NOMO-1 treated with dmso at 0.1 percent for 144 hours (cell line): ENCODE measurements at regions not wholly inside any gene's neighbourhood (a gene's known extent, or its start where the extent isn't known, plus 50 kb on each side); places are given as distances from the start of the nearest gene placed in this dataset.

Experiments
- DNase-seq: peaks from one replicate; lab custom pipeline; 2025; ENCODE audit not compliant: unreplicated experiment; lab: John Stamatoyannopoulos, UW

DNA sequence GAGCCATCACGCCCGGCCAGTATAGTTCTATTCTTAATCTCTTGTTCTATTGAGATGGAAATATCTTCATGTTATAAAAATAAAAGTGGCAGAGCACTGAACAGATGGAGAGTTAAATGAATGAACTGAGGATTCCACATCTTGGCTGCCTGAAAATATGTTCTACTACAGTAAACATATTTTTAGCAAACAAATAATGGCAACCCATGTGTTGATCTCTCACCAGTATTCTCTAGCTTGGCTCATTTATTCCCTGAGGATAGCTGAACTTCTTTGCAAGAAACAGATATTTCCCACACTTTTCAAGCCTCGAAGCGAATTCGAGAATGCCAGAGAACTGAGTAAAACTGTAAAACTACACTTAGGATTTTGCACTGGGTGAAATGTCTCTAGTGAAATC, 58.9 kb downstream of the DIRAS3 start:
- DNase-seq: no peak

DNA sequence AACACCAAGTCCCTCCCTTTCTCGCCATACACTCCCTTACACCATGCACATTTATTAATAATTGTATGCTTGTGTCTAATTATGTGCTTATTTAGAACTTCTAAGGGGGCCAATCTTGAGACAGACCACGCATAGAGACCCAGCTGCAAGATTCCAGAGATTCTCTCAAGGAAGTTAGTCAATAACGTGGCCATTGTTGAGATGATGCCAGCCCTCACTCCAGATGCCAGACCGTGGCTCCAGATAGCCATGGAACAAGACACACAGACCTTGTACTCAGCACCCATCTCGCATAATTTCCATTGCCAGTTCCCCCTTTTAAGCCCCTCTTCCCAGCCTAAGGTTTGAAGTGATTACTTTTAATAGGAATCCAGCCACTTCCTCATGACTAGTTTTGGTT, 62.4 kb downstream of the DIRAS3 start:
- no peak for DNase-seq

DNA sequence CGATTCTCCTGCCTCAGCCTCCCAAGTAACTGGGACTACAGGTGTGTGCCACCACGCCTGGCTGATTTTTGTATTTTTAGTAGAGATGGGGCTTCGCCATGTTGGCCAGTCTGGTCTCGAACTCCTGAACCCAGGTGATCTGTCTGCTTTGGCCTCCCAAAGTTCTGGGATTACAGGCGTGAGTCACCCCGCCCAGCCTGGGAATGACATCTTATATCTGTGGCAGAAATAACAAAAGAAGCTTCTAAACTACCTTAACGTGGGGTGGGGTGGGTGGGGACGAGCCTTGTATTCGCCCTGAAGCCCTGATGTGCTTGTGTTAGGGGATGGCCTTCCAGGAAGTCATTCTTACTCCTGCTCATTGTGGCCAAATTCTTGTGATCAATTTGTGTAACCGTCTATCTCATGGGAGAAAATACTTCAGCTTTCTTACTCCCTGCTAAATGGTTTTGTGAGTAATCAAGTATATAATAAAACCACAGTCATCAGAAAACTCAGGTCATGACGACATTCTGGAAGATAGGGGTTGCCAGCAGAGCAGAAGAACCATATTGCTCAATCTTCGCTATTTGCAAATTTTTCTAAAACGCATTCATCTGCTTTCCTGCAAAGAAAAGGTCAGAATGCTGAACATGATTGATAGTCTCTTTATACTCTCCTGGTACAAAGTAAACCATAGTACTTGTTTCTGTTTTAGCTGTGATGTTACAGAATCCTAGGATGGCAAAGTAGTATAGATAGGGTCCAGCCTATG, 63.2 kb downstream of the DIRAS3 start:
- DNase-seq: no peak

DNA sequence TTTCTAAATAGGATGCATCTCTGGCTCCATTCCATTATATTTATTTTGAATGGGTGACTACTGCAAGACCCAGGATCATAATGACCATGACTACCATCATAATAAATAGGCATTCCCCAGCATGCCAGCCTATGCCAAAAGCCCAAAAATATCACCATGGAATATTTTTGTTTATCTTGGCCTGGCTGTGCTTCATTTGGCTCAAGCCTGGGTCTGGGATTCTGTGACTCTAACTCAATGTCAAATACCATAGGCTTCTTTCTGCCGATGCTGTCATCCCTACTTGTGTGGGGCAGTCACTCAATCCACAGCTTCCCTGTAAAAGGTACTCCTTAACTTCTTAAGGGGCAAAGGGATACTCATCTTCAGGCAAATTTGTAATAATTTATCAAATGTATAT, 66.6 kb downstream of the DIRAS3 start:
- DNase-seq: no peak

DNA sequence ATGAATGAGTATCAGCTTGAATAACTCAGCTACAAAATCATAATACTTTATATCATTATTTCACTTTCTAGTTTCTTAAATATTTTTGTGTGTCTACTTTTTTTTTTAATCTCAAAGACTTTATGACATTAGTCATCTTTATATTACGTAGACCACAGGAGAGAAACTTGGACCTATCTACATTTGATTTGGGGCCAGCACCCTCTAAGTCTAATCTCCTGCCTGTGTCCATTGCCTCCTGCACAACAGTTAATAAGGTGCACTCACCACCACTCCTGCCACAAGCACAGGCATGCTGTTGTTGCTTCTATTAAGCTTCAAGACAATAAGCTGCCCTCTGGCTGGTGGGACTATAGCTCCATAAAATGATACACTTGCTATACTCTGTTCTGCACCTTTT, 70.4 kb downstream of the DIRAS3 start:
- DNase-seq: no peak

DNA sequence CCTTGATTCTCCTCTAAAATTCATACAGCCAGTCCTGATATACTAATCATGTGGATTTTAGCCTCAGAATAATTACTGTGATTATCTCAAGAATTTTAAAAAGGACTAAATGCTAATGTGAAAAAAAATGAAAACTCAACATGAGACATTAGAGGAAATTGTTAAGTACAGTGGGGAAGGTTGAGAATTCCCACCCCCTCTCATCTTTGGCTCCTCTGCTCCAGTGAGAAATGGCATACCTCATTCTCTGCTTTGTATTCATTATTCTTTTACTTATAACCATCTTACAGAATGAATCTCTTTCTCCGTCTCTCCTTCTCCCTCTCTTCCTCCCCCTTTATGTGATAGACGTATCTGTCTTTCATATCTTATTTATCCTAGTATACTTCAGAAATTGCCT, 70.9 kb downstream of the DIRAS3 start:
- DNase-seq: no peak

DNA sequence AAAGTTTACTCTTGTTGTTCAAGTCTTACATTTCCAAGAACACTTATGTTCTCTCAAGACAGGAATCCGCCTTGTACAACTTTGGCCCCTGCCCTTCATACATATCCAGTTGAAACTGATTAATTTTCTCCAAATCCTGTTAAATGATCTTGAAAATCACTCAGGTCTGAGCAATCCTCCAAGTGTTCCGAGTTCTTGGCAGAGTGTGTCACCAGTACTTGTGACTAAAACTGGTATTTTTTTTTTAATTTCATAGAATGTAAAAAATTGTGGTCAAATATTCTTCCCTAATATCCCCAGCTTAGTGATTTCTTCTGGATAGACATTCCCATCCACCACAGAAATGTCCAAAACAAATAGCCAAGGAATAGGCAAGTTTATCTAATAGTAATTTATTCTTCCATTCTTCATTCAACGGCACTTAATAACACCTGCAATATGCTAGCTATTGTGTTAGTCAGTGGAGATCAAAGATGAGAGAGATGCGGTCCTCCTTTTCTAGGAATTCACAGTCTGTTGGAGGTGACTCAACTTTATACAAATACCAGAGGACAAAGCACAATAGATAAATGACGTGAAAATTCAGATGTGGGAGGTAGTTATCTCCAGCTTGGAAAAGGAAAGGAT, 71.4 kb downstream of the DIRAS3 start:
- DNase-seq: no peak

DNA sequence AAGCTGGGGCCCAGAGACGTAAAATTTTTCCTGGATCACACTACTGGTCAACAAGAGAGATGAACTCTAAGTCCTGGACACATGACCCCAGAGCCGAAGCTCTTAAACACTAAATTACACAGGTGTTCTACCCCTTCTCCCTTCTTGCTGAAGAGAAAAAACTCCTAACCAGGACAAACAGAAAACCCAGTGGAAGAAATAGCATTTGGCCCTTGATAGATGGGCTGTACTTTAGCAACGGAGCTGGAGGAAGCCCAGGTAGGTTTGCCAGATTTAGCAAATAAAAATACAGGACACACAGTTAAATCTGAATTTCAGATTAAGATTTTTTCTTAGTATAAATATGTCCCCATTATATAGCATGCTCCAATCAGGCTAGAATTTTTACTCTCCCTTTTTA, 72.7 kb downstream of the DIRAS3 start:
- DNase-seq: no peak

DNA sequence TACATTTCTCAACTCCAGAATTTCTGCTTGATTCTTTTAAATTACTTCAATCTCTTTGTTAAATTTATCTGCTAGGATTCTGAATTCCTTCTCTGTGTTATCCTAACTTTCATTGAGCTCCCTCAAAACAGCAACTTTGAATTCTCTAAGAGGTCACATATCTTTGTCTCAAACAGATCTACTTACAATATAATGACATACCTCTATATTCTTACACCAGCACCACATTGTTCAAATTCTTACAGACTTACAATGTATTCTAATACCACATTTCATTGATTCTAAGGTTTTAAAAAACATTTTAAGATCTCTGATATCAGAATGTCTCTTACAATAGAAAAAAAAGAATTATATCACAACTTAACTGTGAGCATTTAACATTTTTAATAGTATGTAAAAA, 77.4 kb downstream of the DIRAS3 start:
- DNase-seq: no peak

DNA sequence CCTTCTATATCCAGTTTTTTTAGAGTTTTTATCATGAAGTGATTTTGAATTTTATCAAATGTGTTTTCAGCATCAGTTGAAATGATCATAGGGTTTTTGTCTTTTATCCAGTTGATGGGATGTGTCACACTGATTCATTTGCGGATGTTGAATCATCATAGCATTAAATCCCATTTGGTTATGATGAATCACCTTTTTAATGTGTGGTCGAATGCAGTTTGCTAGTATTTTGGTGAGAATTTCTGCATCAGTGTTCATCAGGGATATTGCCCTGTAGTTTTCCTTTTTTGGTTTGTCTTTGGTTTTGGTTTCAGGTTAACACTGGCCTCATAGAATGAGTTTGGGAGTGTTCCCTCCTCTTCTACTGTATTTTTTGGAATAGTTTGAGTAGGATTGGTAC, 80.3 kb downstream of the DIRAS3 start:
- DNase-seq: no peak

DNA sequence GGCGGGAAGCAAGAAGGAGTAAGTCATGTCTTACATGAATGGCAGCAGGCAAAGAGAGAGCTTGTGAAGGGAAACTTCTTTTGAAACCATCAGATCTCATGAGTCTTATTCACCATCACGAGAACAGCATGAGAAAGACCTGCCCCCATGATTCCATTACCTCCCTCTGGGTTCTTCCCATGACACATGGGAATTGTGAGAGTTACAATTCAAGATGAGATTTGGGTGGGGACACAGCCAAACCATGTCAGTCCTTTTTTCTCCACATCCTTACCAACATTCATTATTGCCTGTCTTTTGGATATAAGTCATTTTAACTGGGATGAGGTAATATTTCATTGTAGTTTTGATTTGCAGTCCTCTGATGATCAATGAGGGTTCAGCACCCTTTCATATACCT, 81.0 kb downstream of the DIRAS3 start:
- DNase-seq: no peak

DNA sequence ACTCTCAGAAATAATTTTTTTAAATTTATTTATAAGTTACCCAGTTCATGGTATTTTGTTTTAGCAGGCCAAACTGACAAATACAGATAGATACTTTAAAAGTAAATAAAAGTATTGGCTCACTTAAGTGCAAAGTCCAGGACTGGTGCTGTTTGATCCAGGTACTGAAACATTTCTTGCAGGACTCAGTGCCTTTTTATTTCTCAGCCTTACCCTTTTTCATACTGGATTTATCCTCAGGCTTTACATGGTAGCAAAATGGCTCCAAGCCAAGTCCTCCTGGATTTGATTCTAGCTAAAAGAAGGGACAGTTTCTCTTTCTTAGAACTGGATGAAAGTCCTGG, 83.8 kb downstream of the DIRAS3 start:
- DNase-seq: no peak

DNA sequence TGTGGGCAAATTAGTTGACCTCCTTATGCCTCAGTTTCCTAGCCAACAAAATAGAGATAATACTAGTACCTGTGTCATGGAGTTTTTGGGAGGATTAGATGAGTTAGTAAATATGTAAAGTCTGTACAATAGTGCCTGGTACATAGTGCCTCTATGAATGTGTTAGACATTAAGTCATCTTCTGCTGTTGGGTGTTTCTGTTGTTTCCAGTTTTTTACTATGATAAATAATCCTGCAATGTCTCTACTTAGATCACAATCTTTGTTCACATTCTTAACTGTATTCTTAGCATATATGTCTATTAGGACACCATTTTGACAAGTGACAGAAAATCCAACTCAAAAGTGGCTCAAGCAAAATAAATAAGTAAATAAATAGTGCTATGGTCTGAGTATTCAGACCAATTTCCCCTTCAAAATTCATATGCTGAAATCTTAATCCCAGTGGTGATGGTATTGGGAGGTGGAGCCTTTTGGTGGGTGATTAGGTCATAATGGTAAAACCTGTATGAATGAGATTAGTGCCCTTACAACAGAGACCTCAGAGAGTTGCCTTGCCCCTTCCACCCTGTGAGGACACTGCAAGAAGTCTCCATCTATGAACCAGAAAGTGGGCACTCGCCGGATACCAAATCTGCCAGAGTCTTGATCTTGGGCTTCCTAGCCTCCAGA, 84.3 kb downstream of the DIRAS3 start:
- no peak for DNase-seq

DNA sequence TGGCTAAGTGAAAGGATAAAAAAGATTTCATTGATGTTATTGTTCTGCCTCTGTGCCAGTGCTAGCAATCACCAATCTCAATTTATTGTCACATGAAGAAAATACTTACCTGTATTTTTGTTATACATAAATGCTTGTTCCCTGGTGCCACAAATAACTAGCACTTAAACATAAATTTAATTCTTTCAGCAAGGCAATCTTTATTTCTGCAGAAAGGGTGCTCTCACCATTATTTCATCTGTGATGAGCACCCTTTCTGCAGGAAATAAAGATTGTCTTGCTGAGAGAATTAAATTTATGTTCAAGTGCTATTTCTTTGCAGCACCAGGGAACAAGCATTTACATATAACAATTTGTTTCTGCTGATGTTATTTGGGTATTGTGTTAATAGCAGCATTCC, 87.2 kb downstream of the DIRAS3 start:
- no peak for DNase-seq

DNA sequence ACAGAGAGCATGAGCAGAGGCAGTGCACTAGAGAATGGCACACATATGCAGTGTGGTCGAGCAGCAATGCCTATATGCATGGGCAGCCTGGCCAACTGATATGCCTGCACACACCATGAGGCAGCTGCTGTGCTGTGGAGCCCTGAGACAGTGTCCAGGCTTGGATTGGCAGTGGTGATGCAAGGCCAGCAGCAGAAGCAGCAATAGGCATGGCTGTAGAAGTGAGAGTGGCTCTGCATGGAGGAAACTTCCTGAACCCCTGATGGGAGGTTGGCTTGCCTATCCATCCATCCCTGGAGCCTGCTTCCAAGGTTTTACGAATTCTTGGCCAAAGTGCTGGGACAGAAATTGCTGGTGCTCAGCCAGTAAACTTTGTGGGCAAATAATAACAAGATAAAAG, 89.7 kb downstream of the DIRAS3 start:
- DNase-seq: no peak

DNA sequence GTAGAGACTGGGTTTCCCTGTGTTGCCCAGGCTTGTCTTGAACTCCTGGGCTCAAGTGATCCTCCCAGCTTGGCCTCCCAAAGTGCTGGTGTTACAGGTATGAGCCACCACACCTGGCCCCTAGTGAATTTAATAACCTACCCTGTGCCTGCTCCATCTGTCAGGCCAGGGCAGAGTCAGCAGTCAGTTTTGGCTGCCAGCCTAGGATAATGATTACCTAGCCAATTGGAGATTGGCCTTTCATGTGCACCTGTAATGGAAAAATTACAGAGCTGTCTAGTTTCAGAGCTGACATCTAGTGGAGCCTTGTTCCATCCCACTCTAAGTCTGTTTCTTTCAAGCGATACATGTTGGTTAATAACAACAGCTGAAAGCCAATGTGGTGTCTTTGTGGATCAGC, 92.0 kb downstream of the DIRAS3 start:
- DNase-seq: no peak

DNA sequence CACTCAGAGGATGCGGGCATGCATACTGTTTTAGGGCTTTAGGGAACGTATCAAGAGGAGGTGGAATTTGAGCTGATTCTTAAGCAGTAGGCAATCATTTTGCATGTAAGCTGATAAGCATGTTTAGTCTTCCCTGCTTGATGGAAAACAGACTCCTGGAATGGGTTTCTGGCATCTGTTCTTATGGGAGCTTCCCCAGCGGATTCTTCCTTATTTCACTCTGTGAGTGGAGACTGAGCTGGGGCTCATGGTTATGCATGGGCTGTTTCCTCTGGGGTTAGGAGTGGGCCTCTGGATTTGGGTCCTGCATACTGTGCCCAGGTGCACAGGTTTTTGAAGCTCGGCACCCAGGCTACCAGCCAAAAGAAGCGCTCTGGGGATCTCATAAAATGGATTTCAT, 93.4 kb downstream of the DIRAS3 start:
- no peak for DNase-seq

DNA sequence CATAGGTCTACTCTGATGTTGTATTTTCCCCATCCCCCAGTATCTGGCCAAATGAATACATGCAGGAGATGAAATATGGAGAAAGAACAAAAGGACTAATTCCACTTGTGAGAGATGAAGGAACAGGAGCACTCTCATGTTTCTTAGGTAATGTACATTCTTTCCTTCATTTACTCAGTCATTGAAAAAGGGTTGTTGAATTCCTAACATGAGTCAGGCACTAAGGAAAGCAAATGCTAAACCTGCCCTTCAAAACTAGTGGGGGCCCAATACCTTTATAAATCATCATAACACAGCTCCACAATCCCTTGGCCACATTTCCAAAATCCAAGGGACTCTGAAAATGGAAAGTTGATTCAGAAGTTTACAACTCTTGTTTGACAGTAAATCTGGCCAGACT, 94.3 kb downstream of the DIRAS3 start:
- DNase-seq: no peak

DNA sequence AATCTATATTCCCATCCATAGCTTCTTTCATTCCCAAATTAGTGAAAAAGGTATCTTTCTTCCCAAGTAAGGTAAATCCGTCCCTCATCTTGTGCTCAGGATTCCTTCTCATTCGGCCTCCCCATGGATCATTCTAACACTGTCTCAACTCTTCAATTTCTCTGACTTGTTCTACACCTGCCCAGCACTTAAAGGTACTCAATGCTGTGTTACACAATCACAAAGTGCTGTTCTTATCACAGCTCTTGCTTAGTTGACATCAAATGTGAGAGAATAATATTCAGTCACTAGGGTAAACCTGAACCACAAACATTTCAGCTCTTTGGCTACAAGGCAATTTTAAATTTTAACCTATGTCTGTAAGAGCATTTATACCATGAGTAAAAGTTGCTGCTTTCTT, 94.8 kb downstream of the DIRAS3 start:
- no peak for DNase-seq

DNA sequence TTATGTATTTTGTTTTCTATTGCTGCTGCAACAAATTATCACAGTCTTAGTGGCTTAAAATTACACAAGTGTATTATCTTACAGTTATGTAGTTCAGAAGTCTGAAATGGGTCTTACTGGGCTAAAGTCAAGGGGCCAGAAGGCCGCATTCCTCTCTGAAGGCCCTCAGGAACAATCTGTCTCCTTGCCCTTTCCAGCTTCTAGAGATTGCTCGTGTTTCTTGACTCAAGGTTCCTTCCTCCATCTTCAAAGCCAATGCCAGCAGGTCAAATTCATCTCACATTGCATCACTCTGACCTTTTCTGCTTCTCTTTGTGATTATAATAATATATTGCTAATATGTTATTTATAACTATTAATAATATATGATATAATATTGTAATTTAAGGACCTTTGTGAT, 97.1 kb downstream of the DIRAS3 start:
- DNase-seq: no peak

DNA sequence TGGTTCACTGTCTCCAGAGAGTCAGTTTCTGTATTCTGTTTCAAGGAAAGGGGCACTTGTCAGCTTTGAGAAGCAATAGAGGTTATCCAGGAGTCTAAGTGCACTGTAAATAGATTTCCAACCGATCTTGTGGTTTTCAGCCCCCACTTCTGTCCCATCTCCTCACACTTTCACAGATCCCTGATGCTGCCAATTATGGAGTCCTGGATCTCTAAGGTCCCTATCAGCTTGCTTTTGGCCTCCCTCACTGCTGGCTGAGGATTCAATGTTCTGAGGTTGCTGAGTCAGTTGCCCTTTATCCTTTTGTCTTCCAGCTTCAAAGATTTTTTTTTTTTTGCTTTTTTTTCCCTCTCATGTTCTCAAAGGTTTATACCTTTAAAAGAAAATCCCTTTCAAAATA, 98.4 kb downstream of the DIRAS3 start:
- DNase-seq: no peak

DNA sequence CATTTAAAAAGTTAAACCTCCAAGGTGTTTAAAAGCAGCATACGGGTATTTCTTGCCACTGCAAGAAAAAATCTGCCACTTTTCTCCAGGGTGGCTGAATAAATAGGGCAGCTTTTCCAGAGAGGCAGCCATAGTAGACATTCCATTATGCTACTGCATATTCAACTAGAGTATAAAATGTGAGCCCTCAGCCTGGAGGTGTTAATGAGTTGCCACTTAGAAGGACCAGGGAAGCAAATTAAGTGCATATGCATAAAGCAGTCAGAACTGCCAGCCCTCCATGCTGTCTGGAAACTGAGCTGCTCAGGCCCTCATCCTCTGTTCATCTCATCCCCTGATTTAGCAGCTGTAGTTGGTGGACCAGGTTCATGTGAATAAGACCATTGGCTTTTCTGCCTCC, 99.4 kb downstream of the DIRAS3 start:
- DNase-seq: no peak
